HG02970 (cell line): ENCODE measurements at regions not wholly inside any gene's neighbourhood (a gene's known extent, or its start where the extent isn't known, plus 50 kb on each side); places are given as distances from the start of the nearest gene placed in this dataset.
"Not testable (repeated sequence)": the region's sequence is repeated elsewhere in the genome, so short reads cannot be mapped to it uniquely, and the experiment has no call there.

Experiments
- ATAC-seq: cut with Tn5 transposase; IDR thresholded peaks from one replicate; pipeline ENCODE4 v1.9.1; 2021; ENCODE audit warnings: mild to moderate bottlenecking, moderate library complexity, moderate number of reproducible peaks; ENCODE audit not compliant: unreplicated experiment, low FRiP score

- ATAC-seq = not testable (repeated sequence)
These were observed 746.1 kb downstream of the PRIM2 start for GRCh38 chr6:58063542-58063941.

- ATAC-seq = not testable (repeated sequence)
These were observed 750.6 kb downstream of the PRIM2 start for GRCh38 chr6:58067867-58068548.

- no peak for ATAC-seq
These were observed 755.8 kb downstream of the PRIM2 start for GRCh38 chr6:58073263-58073662.

- ATAC-seq = not testable (repeated sequence)
These were observed 772.6 kb downstream of the PRIM2 start for GRCh38 chr6:58090067-58090466.

- not testable (repeated sequence) for ATAC-seq
These were observed 779.8 kb downstream of the PRIM2 start for GRCh38 chr6:58097251-58097650.

- ATAC-seq = no peak
These were observed 796.5 kb downstream of the PRIM2 start for GRCh38 chr6:58113960-58114359.

- ATAC-seq = not testable (repeated sequence)
These were observed 799.7 kb downstream of the PRIM2 start for GRCh38 chr6:58117162-58117561.

GRCh38 chr6:58121616-58122015, 804.2 kb downstream of the PRIM2 start:
- ATAC-seq = not testable (repeated sequence)

GRCh38 chr6:58123770-58124169, 806.3 kb downstream of the PRIM2 start:
- ATAC-seq = not testable (repeated sequence)

- ATAC-seq = not testable (repeated sequence)
These were observed 811.1 kb downstream of the PRIM2 start for GRCh38 chr6:58128549-58128948.

GRCh38 chr6:58129098-58129497, 811.7 kb downstream of the PRIM2 start:
- not testable (repeated sequence) for ATAC-seq

GRCh38 chr6:58139746-58140145, 822.3 kb downstream of the PRIM2 start:
- ATAC-seq = not testable (repeated sequence)

- not testable (repeated sequence) for ATAC-seq
These were observed 853.6 kb downstream of the PRIM2 start for GRCh38 chr6:58171025-58171424.

- not testable (repeated sequence) for ATAC-seq
These were observed 864.2 kb downstream of the PRIM2 start for GRCh38 chr6:58181557-58182065.

GRCh38 chr6:58185300-58185699, 867.9 kb downstream of the PRIM2 start:
- not testable (repeated sequence) for ATAC-seq

GRCh38 chr6:58193209-58193608, 875.8 kb downstream of the PRIM2 start:
- ATAC-seq = not testable (repeated sequence)

- ATAC-seq = no peak
These were observed 880.9 kb downstream of the PRIM2 start for GRCh38 chr6:58198301-58198700.

GRCh38 chr6:58237124-58237523, 919.7 kb downstream of the PRIM2 start:
- not testable (repeated sequence) for ATAC-seq

GRCh38 chr6:58238421-58238820, 921.0 kb downstream of the PRIM2 start:
- not testable (repeated sequence) for ATAC-seq

- not testable (repeated sequence) for ATAC-seq
These were observed 940.2 kb downstream of the PRIM2 start for GRCh38 chr6:58257625-58258024.

- no peak for ATAC-seq
These were observed 972.7 kb downstream of the PRIM2 start for GRCh38 chr6:58290177-58290576.

GRCh38 chr6:58291319-58291718, 973.9 kb downstream of the PRIM2 start:
- not testable (repeated sequence) for ATAC-seq
